ENCODE measurements at regions not wholly inside any gene's neighbourhood (a gene's known extent, or its start where the extent isn't known, plus 50 kb on each side); places are given as distances from the start of the nearest gene placed in this dataset.

GRCh38 chr13:84962141-84962750 lies 837.0 kb downstream of the SLITRK6 start:
- Histone ChIP-seq H3K27ac (ENCODE audit: low read depth) (no peak overlapping the region), H3K79me2 (replicated peaks; ENCODE audit: insufficient read depth) (no peaks in the 10 kb centered on the region), H2AFZ (no peak overlapping the region), H3K27me3 (ENCODE audit: insufficient read depth) (no peaks in the 10 kb centered on the region), H3K4me1 (ENCODE audit: insufficient read depth) (no peaks in the 10 kb centered on the region), H4K20me1 (replicated peaks; ENCODE audit: insufficient read depth) (no peaks in the 10 kb centered on the region), H3K36me3 (ENCODE audit: insufficient read depth) (no peaks in the 10 kb centered on the region), H3K9me2 (ENCODE audit: insufficient read depth) (no peaks in the 10 kb centered on the region), H3F3A (replicated peaks; ENCODE audit: low read depth) (no peaks in the 10 kb centered on the region), H3K4me2 (no peak overlapping the region), H3K4me3 (no peak overlapping the region)
- H3K9me3 Mint-ChIP-seq = no peaks in the 10 kb centered on the region
- H3K27me3 Mint-ChIP-seq (ENCODE audit: insufficient read depth, low read depth, poor library complexity) = no peaks in the 10 kb centered on the region
- no peak; the same call in 2 of the 3 replicates for ATAC-seq
- no peaks in the 10 kb centered on the region for H3K4me1 Mint-ChIP-seq
- no peak overlapping the region for H3K27ac Mint-ChIP-seq
- no peak for DNase-seq (ENCODE audit: low spot score)
- no peak overlapping the region for H3K4me3 Mint-ChIP-seq
- no peaks in the 10 kb centered on the region for H3K36me3 Mint-ChIP-seq (ENCODE audit: low read depth)
- TF ChIP-seq ETS1 (IDR thresholded peaks at IDR 0.05) = no peak
- TF ChIP-seq ZNF462 (CRISPR knock-in tag; IDR thresholded peaks at IDR 0.05) = no peak
- no peak for TF ChIP-seq ZNF114 (CRISPR knock-in tag; IDR thresholded peaks at IDR 0.05)
- TF ChIP-seq STAT1 (IDR thresholded peaks at IDR 0.05; ENCODE audit: unreplicated experiment) = no peak
- no peak for TF ChIP-seq EZH2 (IDR thresholded peaks at IDR 0.05; ENCODE audit: low read depth, unreplicated experiment)
- TF ChIP-seq CTCF (conservative IDR thresholded peaks at IDR 0.05; ENCODE audit: low read depth in 2 of 2) = no peak
- TF ChIP-seq NANOG (IDR thresholded peaks at IDR 0.05; ENCODE audit: borderline replicate concordance) = no peak
- no peak for TF ChIP-seq POLR2AphosphoS5 (IDR thresholded peaks at IDR 0.05; ENCODE audit: low read depth)
